Stimulated activated CD8-positive, alpha-beta memory T cell treated with anti-CD3 and anti-CD28 coated beads, Interleukin-12 subunit alpha, Interleukin-12 subunit beta, amount 100 ng/mL, for 1 hour (primary cell): ENCODE measurements at regions not wholly inside any gene's neighbourhood (a gene's known extent, or its start where the extent isn't known, plus 50 kb on each side); places are given as distances from the start of the nearest gene placed in this dataset.
"Not testable (repeated sequence)": the region's sequence is repeated elsewhere in the genome, so short reads cannot be mapped to it uniquely, and the experiment has no call there.

ENCODE experiments used
- DNase-seq: peaks from one replicate; pipeline ENCODE4 v3.0.0-alpha.2; 2020; ENCODE audit warnings: low read depth

DNA sequence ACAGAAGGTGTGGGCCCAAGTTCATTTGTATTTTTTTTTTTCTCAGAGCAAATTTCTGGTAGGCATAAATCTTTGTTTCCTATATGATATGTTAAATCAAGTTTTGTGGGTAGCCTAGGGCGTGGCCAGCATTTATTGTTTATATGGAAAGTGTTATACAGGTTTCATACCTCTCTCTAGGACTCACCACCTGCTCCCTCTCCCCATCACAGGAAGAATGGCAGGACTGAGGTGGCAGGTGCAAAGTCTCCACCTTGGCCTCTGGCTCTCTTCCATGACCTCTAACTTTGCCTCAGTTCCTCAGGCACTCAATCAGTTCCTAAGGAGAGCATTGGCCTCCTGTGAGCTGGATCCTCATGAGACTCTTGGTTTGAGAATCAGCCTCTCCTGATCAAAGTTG, 172.3 kb upstream of the TSC22D1 start:
- DNase-seq = no peak

DNA sequence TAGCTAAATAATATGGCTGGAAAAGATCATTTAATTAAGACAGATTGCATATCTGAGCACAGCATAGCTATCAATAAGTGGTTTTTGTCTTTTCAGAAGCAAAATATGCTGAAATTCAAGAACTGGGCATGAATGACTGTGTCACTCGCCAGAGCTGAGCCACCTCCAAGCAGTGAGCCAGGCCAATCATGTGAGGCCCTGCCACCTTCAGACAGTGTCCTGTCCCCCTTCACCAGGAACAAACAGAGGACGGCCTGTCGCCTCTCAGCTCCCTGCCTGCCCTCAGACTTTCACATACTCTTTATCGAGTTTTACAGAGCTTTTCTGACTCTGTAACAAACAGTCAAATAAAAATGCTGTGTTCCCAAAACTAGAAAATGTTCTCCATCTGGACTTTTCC, 171.0 kb upstream of the TSC22D1 start:
- DNase-seq = no peak

DNA sequence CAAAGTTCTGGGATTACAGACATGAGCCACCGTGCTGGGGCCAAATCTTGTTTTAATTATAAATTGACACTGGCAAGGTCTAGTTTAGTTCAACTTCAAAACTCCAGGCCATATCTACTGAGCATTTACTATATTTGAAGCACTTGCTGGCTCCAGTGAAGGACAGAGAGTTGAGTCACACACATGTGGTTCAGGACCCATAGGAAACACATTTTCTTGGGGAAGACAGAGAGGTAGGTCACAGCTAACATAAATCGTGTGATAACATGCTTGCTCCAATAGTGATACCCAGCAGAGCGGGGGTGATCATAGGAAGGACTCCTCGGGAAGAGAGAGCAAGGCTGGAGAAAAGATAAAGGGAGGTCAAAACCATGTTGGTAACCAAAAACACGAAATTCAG, 170.6 kb upstream of the TSC22D1 start:
- DNase-seq = no peak

DNA sequence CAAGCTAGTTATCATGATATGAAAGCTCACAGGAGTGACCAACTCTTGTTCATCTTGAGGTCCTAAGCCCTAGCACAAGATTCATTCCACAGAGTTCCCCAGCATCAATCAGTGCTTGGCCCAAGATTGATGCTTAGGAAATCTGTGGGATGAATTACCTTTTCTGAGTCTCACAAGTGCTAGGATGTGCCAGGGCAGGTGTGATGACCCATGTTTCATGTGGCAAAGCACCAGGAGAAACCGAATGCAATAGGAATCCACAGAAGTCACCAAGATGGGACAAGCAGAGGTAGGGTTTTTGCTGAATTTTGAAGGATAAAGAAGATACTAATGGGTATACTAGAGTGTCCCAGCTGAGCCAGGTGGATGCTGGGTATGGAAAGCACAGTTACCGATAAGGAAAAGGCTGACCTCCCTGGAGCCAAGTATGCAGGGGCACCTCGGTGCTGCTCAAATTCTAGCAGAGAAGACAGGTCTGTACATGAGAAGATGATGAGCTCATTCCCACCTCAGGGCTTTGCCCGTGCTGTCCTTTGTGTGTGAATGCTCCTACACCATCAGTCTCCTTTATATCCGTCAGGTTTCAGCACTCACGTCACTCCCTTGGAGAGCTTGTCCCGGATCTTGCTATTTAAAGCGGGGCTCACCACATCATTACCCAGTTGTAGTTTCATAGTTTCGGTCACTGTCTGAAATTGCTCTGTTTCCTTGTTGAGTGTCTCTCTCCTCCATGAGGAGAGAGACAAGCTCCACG, 168.9 kb upstream of the TSC22D1 start:
- DNase-seq = no peak

DNA sequence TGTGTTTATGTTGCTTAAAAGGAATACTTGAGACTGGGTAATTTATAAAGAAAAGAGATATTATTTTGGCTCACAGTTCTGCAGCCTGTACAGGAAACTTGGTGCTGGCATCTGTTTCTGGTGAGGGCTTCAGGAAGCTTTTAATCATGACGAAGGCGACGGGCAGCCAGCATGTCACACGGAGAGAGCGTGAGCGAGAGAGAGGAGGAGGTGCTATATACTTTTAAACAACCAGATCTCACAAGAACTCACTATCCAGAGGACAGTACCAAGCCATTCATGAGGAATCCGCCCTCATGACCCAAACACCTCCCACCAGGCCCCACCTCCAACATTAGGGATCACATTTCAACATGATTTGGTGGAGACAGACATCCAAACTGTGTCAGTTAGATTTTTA, 163.4 kb upstream of the TSC22D1 start:
- DNase-seq = no peak

DNA sequence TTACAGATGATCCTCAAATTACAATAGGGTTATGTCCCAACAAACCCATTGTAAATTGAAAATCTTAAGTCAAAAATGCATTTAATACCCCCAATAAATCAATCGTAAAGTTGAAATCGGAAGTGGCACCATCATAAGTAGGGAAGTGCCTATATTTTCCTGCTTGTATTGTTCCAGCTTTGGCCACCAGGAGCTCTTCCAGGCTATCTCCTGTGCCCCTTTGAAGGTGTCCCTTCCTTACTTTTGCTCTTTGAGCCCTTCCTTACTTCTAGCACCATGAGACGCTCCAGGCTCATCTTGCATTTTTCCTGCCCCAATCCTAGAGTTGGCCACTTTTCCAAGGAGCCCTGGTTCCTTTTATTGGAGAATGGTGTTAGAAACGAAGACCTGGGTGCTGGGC, 163.0 kb upstream of the TSC22D1 start:
- DNase-seq = no peak

DNA sequence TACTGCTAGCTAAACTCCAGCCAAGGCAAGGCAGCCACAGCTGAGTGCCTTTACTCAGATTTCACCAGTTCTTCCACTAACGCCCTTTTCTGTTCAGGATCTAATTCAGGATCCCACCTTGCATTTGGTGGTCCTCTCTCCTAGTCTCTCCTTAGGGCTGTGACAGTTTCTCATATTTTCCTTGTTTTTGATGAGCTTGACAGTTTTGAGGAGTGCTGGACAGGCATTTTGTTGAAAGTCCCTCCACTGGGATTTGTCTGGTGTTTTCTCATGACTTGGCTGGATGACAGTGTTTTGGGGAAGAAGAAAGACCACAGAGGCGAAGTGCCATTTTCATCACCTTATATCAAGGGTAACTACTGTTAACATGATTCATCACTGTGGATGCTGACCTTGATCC, 162.3 kb upstream of the TSC22D1 start:
- DNase-seq = no peak

DNA sequence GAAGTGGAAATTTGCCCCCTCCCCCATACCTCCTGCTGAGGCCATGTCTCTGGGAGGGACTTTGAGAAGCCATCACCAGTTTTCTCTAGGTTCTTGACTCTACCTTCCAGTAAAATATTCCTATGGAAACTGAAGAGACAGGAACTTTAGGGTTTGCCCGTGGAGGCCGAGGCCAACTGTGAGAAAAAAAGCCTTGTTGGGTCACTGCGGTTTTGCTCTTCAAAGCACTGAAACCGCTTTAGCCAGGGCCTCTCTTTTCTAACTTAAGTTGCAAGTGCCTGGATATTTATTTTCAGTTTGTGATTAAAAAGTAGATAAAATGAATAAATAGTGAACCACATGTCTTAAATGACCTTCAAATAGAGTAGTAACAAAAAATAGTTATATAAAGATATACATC, 159.7 kb upstream of the TSC22D1 start:
- no peak for DNase-seq

DNA sequence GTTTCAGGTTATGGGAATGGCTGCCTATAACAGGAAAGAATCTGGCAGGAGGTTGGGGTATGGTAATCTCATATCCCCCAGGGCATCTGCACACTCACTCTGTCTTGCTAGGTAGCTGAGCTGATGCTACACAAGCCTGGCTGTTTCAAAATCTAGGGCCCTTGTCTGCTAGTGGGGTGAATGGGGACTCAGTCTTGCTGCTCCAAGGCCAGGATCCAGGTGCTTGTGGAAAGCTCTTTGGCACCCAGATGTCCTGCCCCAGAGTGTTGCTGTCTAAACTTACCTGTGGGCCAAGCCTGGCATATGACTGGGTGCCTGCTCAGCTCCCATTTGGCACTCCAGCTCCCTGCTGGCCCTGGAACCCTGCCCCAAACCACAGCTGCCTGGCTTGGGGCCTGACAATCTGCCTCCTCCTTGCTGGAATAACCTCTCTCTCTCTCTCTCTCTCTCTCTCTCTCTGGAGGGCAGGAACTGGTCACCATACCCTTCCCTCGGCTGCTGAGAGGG, 158.1 kb upstream of the TSC22D1 start:
- no peak for DNase-seq

DNA sequence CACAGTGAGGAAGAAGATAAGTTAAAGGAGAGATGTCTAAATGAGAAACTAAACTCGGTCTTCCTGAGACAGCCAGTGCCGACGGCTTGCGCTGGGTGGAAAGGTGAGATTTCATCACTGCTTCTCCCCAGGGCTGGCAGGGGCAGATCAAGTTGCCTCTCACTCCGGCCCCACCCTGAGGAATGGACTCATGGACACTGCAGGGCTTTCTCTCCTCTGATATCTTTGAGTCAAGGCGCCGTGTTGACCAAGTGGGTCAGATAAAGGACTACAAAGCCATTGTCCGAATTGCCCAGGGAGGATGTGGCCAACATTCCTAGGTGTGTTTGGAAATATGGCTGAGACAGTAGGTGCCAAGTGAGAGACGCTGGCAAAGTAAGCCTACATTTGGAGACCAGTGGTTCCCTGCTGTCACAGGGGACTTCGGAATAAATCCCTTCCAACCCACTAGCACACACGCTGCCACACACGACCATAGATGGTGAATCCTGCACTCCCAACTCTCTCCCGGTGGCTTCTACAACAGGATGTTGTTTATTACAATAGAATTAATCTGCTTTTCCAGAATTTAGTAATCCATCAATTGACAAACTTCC, 156.5 kb upstream of the TSC22D1 start:
- no peak for DNase-seq

DNA sequence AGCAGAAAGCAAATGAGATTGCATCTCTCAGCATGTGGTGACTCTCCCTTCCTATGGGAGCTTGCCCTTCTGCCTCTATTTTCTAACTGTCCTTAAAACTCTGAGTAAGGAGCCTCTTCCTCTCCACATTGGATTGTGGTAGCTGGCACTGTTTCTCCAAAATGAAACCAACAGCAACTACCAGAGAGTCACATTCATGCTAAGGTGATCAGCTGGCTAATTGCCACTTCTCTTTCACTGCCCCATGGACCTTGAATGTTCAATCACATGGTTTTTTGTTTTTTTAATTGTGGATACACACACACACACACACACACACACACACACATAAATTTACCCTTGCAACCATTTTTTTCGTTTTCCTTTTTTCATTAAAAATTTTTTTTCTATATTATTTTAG, 154.7 kb upstream of the TSC22D1 start:
- DNase-seq = no peak

DNA sequence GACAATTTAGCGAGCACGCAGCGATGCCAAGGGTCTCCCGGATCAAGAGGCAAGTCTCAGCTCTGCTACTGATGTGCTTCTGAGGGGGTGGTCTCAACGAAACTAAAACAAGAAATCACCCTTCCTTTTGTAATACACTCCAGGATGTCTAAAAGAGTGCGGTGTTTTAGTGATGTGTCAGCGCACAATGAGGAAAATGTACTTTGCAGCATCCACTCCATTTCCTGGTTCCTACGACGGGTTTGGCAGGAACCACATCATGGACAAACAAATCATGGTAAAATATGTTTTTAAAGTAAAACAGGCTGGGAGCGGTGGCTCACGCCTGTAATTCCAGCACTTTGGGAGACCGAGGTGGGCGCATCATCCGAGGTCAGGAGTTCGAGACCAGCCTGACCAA, 154.0 kb upstream of the TSC22D1 start:
- no peak for DNase-seq

DNA sequence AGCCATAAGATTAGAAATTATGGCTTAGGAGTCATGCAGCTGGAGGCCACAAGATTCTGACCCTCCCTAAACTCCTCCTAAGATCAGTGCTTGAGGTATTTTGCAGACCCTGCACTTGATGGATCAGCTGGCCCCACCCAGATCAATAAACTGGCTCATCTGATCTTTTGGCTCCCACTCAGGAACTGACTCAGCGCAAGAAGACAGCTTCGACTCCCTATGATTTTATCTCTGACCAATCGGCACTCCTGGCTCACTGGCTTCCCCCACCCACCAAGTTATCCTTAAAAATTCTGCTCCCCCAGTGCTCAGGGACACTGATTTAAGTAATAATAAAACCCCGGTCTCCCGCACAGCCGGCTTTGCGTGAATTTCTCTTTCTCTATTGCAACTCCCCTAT, 151.5 kb upstream of the TSC22D1 start:
- DNase-seq = not testable (repeated sequence)

DNA sequence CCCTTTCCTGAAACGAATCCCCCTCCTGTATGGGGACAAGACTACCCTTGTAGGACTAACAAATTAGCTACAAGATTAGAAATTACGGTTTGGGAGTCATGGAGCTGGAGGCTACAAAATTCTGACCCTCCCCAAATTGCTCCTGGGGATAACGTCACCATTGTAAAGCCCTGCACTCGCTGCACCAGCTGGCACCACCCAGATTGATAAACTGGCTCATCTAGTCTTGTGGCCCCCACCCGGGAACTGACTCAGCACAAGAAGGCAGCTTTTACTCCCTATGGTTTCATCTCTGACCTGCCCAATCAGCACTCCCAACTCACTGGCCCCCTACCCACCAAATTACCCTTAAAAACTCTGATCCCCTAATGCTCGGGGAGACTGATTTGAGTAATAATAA, 150.6 kb upstream of the TSC22D1 start:
- DNase-seq = no peak

DNA sequence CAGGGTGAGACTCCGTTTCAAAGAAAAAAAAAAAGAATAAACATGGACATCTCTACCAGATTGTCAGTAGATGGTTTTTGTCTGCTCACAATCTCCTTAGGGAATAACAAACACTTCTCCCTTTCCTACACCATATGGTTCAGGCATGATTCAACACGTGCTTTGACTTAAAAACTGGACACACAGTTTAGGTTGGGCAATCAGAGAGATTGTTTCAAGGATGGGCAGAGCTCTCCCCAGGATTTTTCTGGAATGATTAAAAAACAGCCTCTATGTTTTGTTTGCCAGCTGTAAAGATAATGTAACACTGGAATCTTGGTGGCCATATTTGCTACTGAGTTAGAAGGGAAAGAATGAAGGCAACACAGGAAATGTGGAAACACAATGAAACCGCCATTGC, 150.1 kb upstream of the TSC22D1 start:
- DNase-seq = no peak

DNA sequence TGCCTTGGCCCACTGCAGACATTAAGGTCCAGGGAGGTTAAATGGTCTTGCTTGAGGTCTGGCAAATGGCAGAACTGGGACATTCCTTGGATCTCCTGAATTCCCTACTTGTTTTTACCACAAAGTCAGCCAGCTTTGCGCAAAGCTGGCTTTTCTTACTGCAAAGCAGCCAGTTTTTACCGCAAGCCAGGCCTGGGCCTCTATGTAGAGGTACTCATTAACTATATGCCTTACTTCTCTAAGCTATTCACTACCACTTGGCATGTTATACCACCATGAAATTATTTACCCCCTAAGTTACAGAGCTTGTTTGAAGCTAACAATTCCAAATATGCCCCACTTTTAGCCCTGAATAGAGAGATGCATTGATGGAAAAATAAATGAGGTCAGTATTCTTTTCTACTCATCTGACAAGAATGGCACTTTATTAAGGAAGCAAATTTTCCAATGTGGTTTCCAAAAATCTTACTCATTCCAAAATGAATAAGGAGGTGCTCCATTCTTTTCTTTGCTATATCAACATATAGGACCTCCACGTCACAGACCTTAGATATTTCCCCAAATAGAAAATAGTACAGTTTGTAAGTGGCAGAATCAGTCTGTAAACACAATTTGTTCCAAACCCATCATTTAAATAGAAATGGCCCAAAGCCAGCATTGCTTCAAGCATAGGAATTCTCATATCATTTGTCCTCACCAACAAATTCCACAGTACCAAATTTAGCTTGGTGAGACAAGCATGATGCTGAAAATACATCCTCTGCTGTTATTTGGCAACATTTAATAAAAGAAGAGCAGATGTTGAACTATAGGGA, 143.9 kb upstream of the TSC22D1 start:
- DNase-seq = no peak

DNA sequence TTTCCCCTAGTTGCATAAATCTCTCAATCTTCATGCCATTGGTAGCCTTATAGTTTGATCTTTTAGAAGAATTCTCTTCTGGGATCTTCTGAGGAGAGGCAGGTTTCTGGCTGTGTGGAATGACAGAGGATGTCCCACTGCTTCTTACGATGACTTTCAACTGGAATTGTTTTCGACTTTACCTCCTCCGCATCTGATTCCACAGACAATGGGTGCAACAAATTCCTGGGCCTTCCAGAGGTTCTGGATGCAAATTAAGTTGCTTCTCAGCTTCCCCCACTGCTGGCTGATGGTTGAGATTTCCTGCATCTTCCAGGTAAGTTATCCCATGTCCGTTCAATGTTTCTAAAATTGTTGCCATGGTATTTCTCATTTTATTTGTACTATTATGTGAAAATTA, 142.3 kb upstream of the TSC22D1 start:
- DNase-seq = no peak

DNA sequence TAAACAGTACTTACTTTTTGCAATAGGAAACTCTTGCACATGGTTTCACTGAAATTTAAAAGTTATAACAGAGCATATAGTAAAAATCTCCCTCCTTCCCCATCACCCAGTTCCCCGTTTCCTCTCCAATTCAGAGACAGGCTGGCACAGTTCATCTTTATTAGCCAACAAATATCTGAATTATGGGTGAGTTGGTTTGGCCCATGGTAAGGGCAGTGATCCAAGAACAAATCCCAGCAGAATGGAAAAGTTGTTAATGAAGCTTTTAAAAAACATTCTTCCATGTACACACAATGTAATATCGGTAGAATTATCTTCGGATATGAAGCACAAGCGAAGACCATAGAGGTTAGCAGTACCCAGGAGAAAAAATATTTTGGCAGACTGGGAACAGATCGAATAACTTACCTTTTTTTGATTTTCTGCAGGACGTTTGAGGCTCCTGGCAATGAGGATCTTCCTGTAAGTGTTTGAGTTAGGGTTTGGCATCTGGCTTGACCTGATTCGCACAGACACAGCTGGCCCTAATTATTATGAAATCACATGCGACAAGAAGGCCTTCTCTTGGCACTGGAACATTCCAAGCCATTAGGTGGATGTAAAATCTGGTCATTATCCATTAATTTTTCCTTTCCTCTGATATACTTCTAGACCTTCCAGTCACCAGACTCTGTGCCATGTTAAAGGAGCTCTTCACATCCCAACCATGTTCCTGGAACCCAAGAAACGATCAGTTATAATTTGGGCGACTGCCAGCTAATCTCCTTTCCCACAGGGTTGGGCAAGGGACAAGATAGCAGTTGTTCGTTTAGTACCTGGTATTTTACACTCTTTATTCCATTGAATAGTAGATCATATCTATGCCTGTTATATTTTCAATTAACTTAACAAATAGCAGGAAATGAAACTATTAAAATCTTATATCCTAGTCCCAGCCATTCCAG, 139.4 kb upstream of the TSC22D1 start:
- DNase-seq = no peak

DNA sequence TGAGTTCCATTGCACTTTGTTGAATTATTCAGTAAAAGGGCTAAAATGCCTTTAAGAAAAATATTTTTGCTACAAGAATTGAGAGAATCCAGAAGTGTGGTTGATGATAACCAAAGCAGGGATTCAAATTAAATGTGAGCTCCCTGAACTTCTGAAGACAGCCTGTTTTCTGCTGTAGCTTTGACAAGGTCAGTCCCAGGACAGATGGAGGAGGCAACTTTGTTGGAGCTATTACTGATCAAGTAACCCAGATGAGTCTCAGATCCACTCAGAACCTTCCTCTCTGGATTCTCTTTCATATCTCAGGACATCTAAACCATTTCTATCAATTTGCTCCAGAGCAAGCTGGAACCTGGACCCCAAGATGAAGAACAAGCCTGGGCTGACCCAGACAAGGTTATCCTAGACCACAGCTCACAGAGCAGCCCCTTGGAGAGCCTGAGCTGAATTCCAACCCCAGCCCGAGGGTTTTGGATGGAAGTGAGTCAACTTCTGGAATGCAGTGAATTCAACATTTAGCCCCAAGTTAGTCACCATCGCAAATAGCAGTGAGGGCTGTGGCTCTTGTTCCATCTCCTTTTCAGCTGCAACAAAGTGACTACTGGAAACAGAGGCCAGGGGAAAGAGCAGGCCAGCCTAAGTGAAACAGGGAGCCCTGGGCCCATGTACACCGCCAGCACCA, 137.8 kb upstream of the TSC22D1 start:
- no peak for DNase-seq

DNA sequence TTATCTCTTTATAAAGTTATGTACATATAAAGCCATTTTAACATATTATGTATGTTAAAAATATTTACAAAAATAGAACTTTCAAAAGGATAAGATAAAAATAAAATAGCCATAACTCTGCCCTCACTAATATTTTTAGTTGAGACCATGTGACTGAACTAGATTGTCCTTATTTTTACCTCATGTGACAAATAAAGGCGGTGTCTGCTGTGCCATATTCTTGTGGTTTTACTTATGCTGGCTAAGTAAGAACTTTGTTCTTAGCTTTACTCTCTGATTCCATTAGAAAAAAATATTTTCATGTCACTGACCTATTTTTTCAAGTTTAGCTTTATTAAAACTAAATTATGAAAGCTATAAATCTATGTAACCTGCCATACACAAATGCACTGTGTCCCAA, 135.6 kb upstream of the TSC22D1 start:
- no peak for DNase-seq

DNA sequence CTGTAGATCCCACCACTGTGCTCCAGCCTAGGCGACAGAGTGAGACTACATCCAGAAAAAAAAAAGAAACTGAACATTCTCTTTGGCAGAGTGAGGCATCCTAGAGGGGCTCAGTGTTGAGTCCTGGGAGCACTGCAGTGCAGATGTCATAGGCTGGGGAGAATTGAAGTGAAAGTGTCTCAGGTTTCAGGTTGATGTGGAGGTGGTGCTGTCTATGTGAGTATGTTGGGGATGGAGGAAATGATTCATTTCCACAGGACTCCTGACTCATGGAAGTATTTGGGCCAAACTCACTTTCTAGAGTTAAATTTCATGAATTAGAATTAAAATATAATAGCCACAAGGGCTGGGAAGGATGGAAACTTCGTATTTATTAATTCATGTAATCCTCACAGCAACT, 134.4 kb upstream of the TSC22D1 start:
- DNase-seq = no peak
